Activated CD8-positive, alpha-beta memory T cell treated with anti-CD3 and anti-CD28 coated beads for 1 hour (primary cell): ENCODE measurements at regions not wholly inside any gene's neighbourhood (a gene's known extent, or its start where the extent isn't known, plus 50 kb on each side); places are given as distances from the start of the nearest gene placed in this dataset.

Source experiments
- DNase-seq, 2 donors: peaks; one replicate each; pipeline ENCODE4 v3.0.0-alpha.2; 2020; ENCODE audit warnings: low read depth in 1 of 2; ENCODE audit errors: extremely low read depth in 1 of 2

GRCh38 chr1:199033661-199034060, 394.8 kb downstream of the PTPRC start:
- no peak for DNase-seq

- DNase-seq = no peak
Observed at GRCh38 chr1:199038156-199038555, 399.3 kb downstream of the PTPRC start.

DNA sequence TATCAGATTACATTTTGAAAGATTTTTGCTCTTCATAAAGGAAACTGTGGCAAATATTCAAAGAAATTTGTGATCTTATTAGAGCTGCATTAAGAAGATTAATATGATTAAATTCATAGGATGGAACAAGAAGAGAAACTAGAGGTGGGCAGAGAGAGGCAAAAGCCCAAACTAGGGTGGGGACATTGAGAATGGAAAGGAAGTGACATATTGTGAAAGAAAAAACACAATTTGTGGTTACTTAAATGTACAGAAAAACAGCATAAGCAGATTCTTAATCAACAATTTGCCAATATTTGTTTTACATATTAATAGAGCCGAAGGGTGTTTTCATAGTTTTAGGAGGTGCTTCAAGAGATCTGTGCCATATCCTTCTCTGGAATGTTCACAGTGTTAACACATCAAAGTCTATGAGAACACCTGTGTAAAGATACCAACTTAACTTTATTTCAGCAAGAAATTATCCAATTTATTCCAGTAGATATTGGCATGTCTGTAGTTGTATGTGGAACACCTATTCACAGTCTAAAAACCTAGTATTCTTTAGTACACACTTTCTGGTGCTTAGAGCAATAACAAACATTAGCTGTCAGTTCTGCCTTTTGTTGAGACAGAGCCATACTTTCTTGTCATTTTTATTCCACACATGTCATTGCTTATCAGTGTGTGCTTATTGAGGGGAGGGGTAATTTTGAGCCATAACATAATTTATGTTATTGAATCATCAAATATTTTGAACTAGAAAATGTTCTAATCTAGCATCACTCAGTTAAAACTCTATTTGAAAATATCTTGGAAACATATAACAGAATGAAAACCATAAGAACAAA, 401.5 kb downstream of the PTPRC start:
- DNase-seq = no peak

DNA sequence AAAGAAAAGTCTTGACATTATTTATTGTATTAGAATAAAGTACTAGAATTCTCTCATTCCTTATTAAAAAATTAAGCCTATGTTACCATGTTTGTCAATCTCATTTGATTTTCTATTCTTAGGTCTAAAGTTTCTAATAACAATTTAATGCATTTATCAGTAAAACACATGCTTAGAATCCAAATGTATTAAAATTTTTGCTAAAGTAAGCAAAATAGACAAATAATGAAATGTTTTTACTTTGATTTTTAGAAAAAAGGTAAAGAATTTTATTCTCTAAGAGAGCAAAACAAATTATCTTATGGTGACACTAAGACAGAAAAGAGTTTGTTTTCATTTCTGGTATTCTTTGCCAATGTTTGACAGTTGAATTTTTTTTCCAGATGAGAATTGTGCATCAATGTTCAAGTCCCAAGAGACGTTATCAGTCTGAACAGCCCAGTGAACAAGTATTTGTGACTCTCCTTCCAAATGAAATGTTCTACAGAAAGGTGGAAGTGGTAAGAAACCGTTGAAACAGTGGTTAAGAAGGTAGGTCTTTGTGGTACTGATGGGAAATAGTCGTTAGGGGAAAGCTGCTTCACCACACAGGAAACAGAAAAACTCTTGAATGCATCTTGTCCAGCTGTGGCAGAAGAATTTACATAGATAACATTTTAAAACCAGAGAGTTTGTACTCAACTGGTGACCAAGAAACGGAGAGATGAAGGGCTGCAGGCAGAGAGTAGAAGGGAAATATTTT, 402.5 kb downstream of the PTPRC start:
- no peak for DNase-seq

GRCh38 chr1:199042193-199042592, 403.4 kb downstream of the PTPRC start:
- no peak for DNase-seq

GRCh38 chr1:199044191-199044590, 405.4 kb downstream of the PTPRC start:
- no peak for DNase-seq

DNA sequence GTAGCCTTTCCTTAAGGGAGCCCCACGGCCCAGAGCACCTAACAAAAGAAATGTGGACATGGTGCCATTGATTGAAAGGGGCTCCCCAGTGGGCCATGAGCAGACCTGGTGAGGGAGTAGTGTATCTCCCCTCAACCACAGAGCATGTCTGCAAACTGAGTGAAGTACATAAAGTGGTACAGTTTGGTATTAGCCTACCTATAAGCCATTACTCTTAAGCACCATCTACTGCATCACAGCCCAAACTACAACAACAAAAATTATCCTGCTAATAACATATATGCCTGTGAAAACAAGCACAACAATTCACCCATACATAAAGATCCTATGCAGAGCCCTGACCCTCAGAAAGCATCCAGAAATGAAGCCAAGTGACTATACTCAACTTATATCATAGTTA, 407.8 kb downstream of the PTPRC start:
- no peak for DNase-seq

- no peak for DNase-seq
Observed at GRCh38 chr1:199054694-199055093, 415.9 kb downstream of the PTPRC start.

DNA sequence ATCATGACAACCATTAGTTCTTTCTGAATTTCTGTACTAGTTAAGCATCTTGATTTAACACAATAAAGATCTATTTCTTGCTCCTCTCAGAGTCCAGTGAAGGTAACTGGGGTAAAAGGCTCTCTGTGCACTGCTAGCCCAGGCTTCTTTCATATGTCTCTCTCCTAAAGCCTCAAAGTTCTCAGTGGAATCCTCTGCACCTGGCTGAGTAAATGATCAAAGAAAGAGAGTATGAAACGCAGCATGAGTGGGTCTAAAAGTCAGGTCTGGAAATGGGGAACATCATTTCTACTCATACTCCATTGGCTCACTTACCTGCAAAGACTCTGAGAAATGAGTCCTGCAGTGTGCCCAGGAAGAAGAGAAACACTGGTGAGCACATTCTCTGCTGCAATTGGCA, 418.5 kb downstream of the PTPRC start:
- no peak for DNase-seq

- no peak for DNase-seq
Observed at GRCh38 chr1:199058281-199058680, 419.4 kb downstream of the PTPRC start.

DNA sequence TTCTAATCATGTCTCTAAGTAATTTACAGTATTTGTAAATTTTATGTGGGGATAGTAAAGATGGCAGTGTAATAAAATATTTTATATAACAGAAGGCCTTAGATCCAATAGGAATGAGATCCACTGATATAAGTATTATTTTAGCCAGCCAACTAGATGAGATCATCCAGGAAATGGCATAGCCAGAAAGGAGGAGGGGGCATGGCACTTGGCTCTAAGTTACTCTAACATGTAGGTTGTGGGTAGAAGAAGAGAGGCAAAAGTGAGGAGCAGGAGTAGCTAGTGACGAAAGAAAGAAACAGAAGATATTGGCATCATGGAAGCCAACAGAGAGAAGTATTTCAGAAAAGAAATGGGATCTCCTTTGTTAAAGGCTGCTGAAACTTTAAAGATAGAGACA, 426.1 kb downstream of the PTPRC start:
- DNase-seq = no peak

DNA sequence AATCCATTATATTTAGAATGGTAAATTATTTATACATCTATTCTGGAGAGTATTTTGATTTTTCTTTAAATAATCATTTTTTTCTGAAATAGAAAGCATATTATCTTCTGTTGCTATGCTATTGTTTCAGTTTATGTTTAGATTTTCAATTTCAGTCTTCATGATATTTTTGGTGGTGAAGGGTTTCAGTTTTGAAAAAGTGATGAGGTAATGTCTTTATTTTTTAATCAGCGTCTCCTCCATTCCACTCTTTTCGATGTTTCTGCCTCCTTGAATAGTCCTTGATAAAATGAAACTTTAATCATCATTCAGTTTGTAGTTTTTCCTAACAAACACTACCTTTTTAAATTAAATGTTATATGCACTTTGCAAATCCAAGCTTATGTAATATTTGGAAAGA, 428.6 kb downstream of the PTPRC start:
- no peak for DNase-seq

GRCh38 chr1:199071080-199071479, 432.2 kb downstream of the PTPRC start:
- no peak for DNase-seq

DNA sequence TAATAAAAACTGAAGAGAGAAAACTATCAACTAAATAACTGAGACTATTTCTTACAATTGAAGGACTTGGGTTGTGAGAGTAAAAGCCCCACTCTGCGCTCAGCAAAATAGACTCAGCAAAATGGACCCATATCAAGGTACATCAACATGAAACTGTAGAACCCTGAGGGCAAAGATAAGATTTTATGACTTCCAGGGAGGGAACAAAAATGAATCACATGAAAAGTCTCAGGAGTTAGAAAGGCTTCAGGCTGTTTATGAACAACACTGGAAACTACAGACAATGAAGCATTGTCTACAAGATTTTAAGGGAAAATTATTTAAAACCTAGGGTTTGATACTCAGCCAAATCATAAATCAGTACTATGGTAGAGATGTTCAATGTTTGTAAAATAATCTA, 434.3 kb downstream of the PTPRC start:
- DNase-seq = no peak

DNA sequence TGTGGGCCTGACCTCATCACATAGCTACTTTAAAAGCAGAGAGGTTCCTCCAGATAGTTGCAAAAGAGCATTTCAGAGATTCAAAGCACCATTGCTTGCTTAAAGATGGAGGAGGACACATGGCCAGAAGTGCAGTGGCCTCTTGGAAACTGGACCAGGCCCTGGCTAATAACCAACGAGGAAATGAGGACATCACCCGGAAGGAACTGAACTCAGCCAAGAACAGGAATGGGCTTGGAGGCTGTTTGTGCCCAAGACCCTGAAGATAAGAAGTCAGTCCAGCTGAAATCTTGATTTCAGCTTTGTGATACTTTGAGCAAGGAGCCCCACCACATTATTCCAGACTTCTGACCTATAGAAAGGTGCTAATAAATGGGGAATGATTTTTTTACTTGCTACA, 437.0 kb downstream of the PTPRC start:
- DNase-seq = no peak

GRCh38 chr1:199079994-199080393, 441.2 kb downstream of the PTPRC start:
- no peak for DNase-seq

DNA sequence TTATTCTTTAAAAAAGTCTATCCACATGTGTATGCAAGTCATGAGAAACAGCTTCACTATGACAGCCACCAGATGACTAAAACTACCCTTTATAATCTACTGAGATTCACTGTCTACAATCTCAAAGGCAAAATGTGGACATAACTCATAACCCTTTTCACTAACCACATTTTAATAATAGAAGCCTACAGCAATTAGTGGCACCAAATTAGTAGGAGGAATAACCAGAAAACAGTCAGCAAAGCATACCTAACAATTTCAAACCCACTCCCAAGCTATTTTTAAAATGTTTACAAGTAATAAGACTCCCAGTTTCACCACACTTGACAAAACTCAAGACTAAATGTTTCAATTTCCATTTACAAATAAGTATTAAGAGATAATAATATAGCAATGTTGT, 442.9 kb downstream of the PTPRC start:
- no peak for DNase-seq

- no peak for DNase-seq
Observed at GRCh38 chr1:199082778-199083389, 444.0 kb downstream of the PTPRC start.

DNA sequence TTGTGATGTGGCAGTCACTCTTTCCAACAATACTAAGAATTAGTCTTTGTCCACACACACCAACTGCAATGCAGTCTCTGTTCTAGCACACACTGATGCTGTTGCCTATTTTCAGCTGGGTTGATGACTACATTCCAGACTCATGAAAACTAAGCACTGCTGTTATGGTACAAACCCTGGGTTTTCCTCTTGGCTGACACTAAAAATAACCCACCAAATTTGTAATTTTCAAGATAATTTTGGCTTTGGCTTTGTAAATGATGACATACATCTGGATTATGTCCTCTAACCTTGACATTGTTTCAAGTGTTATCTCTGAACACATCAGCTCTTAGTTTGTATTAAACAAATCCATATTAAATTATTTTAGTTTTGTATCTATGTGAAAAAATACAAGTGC, 444.8 kb downstream of the PTPRC start:
- no peak for DNase-seq

DNA sequence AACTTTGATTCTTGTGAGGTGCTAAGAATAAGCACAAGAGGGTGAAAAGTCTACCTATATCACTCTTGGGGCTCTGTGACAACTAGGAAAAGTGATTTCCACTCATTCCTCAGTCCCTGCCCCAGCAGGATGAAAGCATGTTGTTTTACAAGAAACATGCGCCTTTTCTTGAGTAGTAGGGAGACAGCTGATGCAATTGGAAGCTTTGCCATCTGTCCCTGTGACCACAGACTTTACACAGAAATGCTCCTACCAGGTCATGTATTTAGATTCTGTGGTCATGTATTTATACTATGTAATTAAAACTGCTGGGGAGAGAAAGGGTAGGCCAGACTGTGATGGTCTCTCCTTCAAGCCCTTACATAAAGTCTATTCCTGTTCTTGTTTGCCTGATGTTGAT, 445.5 kb downstream of the PTPRC start:
- no peak for DNase-seq

- DNase-seq = no peak
Observed at GRCh38 chr1:199085903-199086302, 447.1 kb downstream of the PTPRC start.

- DNase-seq = no peak
Observed at GRCh38 chr1:199087144-199087543, 448.3 kb downstream of the PTPRC start.
